H1 (cell line): ENCODE measurements at regions not wholly inside any gene's neighbourhood (a gene's known extent, or its start where the extent isn't known, plus 50 kb on each side); places are given as distances from the start of the nearest gene placed in this dataset.

Source experiments
- CBX8 ChIP-seq: fragments of 300-800, 300-1000 bp; sonication (generic); IDR thresholded peaks from 2 replicates; pipeline ENCODE4 v1.7.1; 2016; ENCODE audit warnings: low read depth, low read length, borderline replicate concordance
- CHD2 ChIP-seq: IDR thresholded peaks from 2 replicates; pipeline ENCODE4 v1.6.1; 2012; ENCODE audit warnings: low read length, improper control_type of control experiment
- CTCF ChIP-seq, 3 experiments: IDR thresholded peaks; 1 replicate in 2 of 3; 2 replicates in 1 of 3; pipeline versions ENCODE4 v1.5.1 to v1.6.1; 2011; ENCODE audit warnings: low read length in 3 of 3, mild to moderate bottlenecking in 3 of 3, inconsistent platforms in 2 of 3, low read depth in 1 of 3, moderate library complexity in 1 of 3; ENCODE audit not compliant: insufficient read depth in 1 of 3; ENCODE audit errors: control extremely low read depth in 1 of 3
- JUND ChIP-seq: IDR thresholded peaks from 2 replicates; pipeline ENCODE4 v1.6.1; 2011; ENCODE audit warnings: mild to moderate bottlenecking, improper control_type of control experiment, low read length
- MAX ChIP-seq: IDR thresholded peaks from 2 replicates; pipeline ENCODE4 v1.6.1; 2012; ENCODE audit warnings: inconsistent platforms
- POLR2AphosphoS5 ChIP-seq: IDR thresholded peaks from 2 replicates; pipeline ENCODE4 v1.6.1; 2011; ENCODE audit warnings: low read depth, low read length
- RXRA ChIP-seq: IDR thresholded peaks from 2 replicates; pipeline ENCODE4 v1.6.1; 2011; ENCODE audit warnings: low read depth, mild to moderate bottlenecking, low read length, moderate library complexity; ENCODE audit not compliant: insufficient read depth
- YY1 ChIP-seq: IDR thresholded peaks from 2 replicates; pipeline ENCODE4 v1.6.1; 2011; ENCODE audit warnings: low read depth, mild to moderate bottlenecking, low read length

- TF ChIP-seq CTCF (IDR thresholded peaks at IDR 0.05; ENCODE audit: control extremely low read depth in 1 of 3, insufficient read depth in 1 of 3, low read depth in 1 of 3, low read length in 3 of 3) (no peak), YY1 (no peak), CHD2 (no peak), POLR2AphosphoS5 (no peak), JUND (no peak), CBX8 (no peak), MAX (no peak), RXRA (no peak)
These were observed 308.4 kb downstream of the RPS24 start for GRCh38 chr10:78341953-78342614.
